HG03460 (cell line): ENCODE measurements at regions not wholly inside any gene's neighbourhood (a gene's known extent, or its start where the extent isn't known, plus 50 kb on each side); places are given as distances from the start of the nearest gene placed in this dataset.

Source experiments
- ATAC-seq: cut with Tn5 transposase; IDR thresholded peaks from one replicate; pipeline ENCODE4 v1.9.1; 2021; ENCODE audit not compliant: unreplicated experiment

GRCh38 chr4:149136951-149137620 lies 678.6 kb downstream of the IQCM start:
- ATAC-seq = no peak

GRCh38 chr4:149135062-149135461 lies 680.6 kb downstream of the IQCM start:
- no peak for ATAC-seq

DNA sequence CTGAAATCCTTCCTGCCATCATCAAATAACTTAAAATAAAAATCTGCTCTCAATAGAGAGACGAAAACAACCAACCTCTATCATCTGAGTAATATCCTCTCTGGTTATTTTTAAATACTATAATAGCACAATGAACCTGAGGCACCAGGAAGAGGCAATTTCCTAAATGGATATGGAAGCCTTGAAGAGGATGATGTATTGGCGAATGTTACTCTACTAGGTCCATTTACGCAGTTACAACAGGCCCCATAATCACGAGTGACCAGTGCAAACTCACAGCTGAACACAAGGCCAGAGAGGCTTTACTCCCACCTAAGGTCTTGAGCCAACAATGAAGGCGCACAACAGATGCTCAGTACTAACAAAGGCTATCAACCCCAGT lies 678.8 kb upstream of the NR3C2 start:
- no peak for ATAC-seq

GRCh38 chr4:149120331-149121022 lies 678.3 kb upstream of the NR3C2 start:
- no peak for ATAC-seq

DNA sequence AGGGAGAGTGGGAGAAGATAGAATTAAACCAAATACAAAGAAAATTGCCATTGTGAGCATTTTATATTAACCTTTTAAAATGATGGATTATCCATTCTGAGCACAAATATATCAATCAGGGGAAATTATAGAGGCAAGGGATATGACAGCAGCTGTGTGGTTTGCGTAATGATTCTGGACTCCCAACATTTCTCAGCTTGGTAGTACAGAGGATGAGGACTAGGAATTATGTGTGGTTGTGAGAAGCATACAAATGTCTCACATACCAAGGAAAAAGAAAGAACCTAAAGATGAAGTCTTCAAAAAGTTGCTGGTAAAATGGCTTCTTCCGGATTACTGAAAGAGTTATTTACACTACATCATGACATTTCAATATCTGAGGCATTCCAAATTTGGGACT lies 674.6 kb upstream of the NR3C2 start:
- no peak for ATAC-seq

- ATAC-seq = no peak
Observed at GRCh38 chr4:149113804-149114430, 671.7 kb upstream of the NR3C2 start.

- no peak for ATAC-seq
Observed at GRCh38 chr4:149112109-149112508, 669.9 kb upstream of the NR3C2 start.

- ATAC-seq = no peak
Observed at GRCh38 chr4:149110481-149110880, 668.3 kb upstream of the NR3C2 start.

DNA sequence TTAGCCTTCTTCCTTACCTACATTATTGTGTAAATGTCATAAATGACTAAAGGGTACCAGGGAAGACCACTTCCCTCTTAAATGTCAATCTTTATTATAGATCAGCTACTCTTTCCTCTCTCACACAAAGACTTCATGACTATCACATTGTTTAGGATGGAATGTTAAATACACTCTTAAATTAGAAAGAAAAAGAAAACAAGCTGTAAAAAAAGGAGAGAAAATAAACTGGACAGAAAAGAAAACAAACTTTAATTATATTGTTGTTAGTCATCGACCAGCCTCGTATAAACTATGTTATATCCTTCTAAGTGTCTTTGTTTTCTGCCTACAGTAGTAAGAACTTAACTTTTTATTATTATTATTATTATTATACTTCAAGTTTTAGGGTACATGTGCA lies 666.4 kb upstream of the NR3C2 start:
- ATAC-seq = no peak

DNA sequence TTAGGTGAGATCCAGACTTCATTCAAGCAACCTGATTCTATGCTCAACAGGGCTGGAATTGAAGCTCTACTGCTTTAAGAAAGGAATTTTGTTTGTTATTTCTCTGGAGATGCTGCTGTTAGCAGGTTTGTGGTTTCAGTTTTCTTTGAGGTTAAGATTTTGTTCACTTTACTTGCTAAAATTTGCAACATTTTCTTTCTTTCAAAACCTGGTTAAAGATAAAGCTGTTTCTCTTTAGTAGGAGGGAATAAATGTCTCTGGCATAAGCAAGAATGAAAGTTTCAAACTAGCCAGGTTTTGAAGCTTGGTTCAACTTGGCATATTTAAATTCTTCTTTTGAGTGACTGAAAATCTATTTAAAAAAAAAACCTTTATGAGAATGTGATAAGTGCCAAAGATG lies 660.6 kb upstream of the NR3C2 start:
- no peak for ATAC-seq

DNA sequence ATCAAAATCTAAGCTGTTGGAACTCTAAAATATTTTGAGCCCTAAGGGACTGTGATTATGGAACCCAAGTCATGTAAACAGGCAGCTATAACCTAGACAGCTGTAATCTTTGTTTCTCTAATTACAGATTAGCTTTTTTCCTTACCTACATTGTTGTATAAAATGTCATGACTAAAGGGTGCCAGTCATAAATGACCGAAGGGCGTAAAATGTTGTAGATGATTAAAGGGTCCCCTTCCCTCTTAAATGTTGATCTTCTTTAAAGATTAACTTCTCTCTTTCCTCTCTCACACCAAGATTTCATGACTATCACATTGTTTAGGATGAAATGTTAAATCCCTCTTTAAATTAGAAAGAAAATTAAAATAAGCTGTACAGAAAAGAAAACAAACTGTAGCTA lies 659.4 kb upstream of the NR3C2 start:
- ATAC-seq = no peak

GRCh38 chr4:149095811-149096210 lies 653.6 kb upstream of the NR3C2 start:
- no peak for ATAC-seq

DNA sequence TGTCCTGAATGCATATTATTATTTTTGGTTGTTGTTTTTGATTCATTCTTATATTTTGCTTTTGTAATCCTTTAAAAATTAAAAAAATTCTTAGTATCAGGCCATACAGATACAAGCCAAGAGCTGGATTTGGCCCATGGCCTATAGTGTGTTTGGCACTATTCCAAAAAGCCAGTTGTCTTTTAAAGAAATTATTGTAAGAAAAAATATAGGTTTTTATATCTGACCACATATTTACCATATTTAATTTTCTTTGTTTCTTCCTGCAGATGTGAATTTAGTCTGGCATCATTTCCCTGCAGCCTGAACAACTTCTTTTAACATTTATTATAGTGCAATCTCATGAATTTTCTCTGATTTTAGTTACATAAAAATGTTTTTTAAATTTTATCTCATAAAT lies 652.8 kb upstream of the NR3C2 start:
- ATAC-seq = no peak

DNA sequence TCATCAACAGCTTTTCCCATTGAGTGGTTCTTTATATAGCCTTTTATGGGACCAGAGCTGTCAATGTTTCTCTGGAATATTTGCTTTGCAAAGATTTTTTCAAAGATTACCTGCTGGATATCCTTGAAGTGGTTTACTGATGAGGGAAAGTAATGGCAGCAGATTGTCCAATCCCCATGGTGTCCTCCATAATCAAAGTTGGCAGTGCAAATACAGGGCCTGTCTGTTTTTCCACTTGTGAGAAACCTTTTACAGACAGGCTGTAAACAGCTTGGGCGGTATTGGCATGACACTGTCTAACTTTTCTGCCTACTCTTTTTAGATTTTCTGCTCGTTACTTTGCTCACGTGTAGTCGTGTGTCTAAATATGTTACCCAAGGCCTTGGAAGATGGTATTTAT lies 641.9 kb upstream of the NR3C2 start:
- no peak for ATAC-seq

DNA sequence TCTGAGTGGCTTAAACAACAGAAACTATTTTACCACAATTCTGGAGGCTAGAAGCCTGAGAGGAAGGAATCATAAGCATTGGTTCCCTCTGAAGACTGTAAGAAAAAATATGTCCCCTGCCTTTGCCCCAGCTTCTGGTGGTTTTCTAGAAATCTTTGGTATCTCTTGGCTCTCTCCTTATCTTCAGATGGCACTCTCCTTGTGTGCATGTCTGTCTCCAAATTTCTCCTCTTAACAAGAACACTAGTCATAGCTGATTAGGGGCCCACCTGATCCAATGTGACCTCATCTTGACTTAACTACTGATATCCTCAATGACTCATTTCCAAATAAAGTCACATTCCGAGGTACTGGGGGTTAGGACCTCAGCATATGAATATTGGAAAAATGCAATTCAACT lies 635.0 kb upstream of the NR3C2 start:
- no peak for ATAC-seq

DNA sequence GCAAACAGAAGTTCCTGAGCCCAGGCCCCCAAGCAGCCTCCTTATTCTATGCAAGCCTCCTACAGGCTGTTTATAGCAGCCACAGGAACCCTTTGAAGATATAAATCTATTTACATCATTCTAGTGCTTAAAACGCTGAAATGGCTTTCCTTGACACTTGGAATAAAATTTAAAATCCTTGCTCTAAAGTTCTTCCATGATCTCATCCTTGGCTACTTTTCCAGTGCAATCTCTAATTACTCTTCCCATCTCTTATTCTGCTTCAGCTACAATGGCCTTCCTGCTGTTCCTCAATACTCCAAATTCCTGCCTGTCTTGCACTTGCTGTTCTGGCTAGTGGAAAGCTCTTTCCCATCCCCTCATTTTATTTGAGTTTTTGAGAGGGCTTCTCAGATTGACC lies 634.2 kb upstream of the NR3C2 start:
- no peak for ATAC-seq

- ATAC-seq = no peak
Observed at GRCh38 chr4:149072384-149072783, 630.2 kb upstream of the NR3C2 start.

- no peak for ATAC-seq
Observed at GRCh38 chr4:149065753-149066152, 623.5 kb upstream of the NR3C2 start.

GRCh38 chr4:149062997-149063396 lies 620.8 kb upstream of the NR3C2 start:
- no peak for ATAC-seq

GRCh38 chr4:149057594-149057993 lies 615.4 kb upstream of the NR3C2 start:
- no peak for ATAC-seq

DNA sequence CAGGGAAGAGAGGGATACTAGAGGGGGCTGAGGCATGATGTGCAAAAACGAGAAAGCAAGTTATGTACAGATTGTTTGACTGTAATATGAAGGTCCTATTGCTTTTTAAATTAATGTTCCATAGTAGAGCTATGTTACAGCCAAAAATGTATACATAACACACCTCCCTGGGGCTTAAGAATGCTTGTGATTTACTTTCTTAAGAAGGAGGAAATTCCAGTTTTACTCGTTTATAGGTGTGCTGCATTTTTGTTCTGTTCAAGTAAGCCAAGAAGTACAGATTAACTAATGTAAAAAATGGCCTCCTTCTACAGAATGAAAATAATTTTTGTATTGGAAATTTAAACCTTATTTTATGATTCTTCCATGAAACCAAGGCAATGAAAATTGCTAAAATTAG lies 614.4 kb upstream of the NR3C2 start:
- no peak for ATAC-seq

- ATAC-seq = no peak
Observed at GRCh38 chr4:149055624-149056023, 613.4 kb upstream of the NR3C2 start.

DNA sequence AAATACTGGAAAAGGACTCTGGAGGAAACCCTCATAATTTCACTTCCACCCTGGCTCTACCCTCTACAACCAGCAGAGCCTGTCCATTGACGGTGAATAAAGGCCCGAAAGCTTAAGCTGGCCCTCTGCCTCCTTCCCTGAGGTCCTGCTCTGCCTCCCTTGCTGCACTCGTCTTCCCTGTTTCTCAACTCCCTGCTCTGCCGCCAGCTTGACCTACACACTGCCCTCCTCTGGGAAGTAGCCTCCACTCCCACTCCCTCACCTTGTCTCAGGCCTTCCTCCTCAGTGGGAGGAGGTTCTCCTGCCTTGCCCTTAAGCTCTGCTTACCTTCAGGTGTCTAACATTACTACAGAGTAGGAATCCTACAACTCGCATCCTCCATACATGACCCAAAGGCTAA lies 608.6 kb upstream of the NR3C2 start:
- ATAC-seq = no peak
